Neural cell (in vitro differentiated cells): ENCODE measurements at regions not wholly inside any gene's neighbourhood (a gene's known extent, or its start where the extent isn't known, plus 50 kb on each side); places are given as distances from the start of the nearest gene placed in this dataset.

Experiments
- H2AFZ ChIP-seq: fragments of 200-600, 300-800 bp; sonication (generic), shearing (Covaris generic); 2 replicates; pipeline ENCODE4 v1.6.0; 2014; ENCODE audit warnings: low read depth, mild to moderate bottlenecking, antibody characterized with exemption, low read length, moderate library complexity
- H3F3A ChIP-seq: fragments of 200-600 bp; shearing (Covaris generic); 2 replicates; pipeline ENCODE4 v1.6.1; 2016; ENCODE audit warnings: mild to moderate bottlenecking, moderate library complexity, mixed read lengths, antibody characterized with exemption, low read length; ENCODE audit not compliant: insufficient read depth, poor library complexity, severe bottlenecking
- H3K27ac ChIP-seq: fragments of 200-600, 300-800 bp; sonication (generic), shearing (Covaris generic); 2 replicates; pipeline ENCODE4 v1.5.1; 2014; ENCODE audit warnings: mild to moderate bottlenecking, low read length, moderate library complexity
- H3K27me3 ChIP-seq: fragments of 300-800, 200-600 bp; sonication (generic), shearing (Covaris generic); 2 replicates; pipeline ENCODE4 v1.6.0; 2014; ENCODE audit warnings: mild to moderate bottlenecking, low read depth, low read length, moderate library complexity; ENCODE audit not compliant: insufficient read depth
- H3K36me3 ChIP-seq: fragments of 300-800, 200-600 bp; sonication (generic), shearing (Covaris generic); 2 replicates; pipeline ENCODE4 v1.5.1; 2014; ENCODE audit warnings: mild to moderate bottlenecking, antibody characterized with exemption, low read length, moderate library complexity; ENCODE audit not compliant: insufficient read depth
- H3K4me2 ChIP-seq: fragments of 300-800, 200-600 bp; sonication (generic), shearing (Covaris generic); 2 replicates; pipeline ENCODE4 v1.6.0; 2014; ENCODE audit warnings: mild to moderate bottlenecking, low read length
- H3K4me3 ChIP-seq: fragments of 300-800, 200-600 bp; sonication (generic), shearing (Covaris generic); 2 replicates; pipeline ENCODE4 v1.5.1; 2014; ENCODE audit warnings: mild to moderate bottlenecking, low read length, moderate library complexity
- H3K79me2 ChIP-seq: fragments of 200-600 bp; shearing (Covaris generic); replicated peaks from 2 replicates; pipeline ENCODE4 v1.6.0; 2014; ENCODE audit warnings: mild to moderate bottlenecking, low read length, moderate library complexity; ENCODE audit not compliant: insufficient read depth
- H3K9ac ChIP-seq: fragments of 300-800, 200-600 bp; sonication (generic), shearing (Covaris generic); 2 replicates; pipeline ENCODE4 v1.6.1; 2016; ENCODE audit warnings: mild to moderate bottlenecking, low read length, mixed read lengths
- H3K9me2 ChIP-seq: fragments of 200-600 bp; shearing (Covaris generic); 2 replicates; pipeline ENCODE4 v1.6.1; 2016; ENCODE audit warnings: mild to moderate bottlenecking, low read length, mixed read lengths; ENCODE audit not compliant: insufficient read depth
- H3K9me3 ChIP-seq: fragments of 200-600, 300-800 bp; sonication (generic), shearing (Covaris generic); 2 replicates; pipeline ENCODE4 v1.6.1; 2016; ENCODE audit warnings: mild to moderate bottlenecking, mixed run types, low read length, moderate library complexity, mixed read lengths
- H4K20me1 ChIP-seq: fragments of 200-600 bp; shearing (Covaris generic); 2 replicates; pipeline ENCODE4 v1.6.1; 2016; ENCODE audit warnings: mild to moderate bottlenecking, mixed run types; ENCODE audit not compliant: insufficient read depth
- CTCF ChIP-seq: fragments of 450-650 bp; IDR thresholded peaks from 2 replicates; pipeline ENCODE4 v1.5.1; 2014; ENCODE audit warnings: antibody characterized with exemption, mild to moderate bottlenecking, moderate library complexity; ENCODE audit not compliant: poor library complexity, severe bottlenecking
- EP300 ChIP-seq: fragments of 450-650 bp; conservative IDR thresholded peaks from 2 replicates; pipeline ENCODE4 v1.6.1; 2014; ENCODE audit warnings: antibody characterized with exemption, mild to moderate bottlenecking, moderate library complexity; ENCODE audit not compliant: poor library complexity, severe bottlenecking
- EZH2 ChIP-seq: fragments of 200-600, 300-800 bp; shearing (Covaris generic), sonication (generic); IDR thresholded peaks from 2 replicates; pipeline ENCODE4 v1.6.1; 2014; ENCODE audit warnings: antibody characterized with exemption, low read length, borderline replicate concordance, mild to moderate bottlenecking; ENCODE audit not compliant: insufficient read depth, poor library complexity, severe bottlenecking
- MXI1 ChIP-seq: fragments of 450-650 bp; conservative IDR thresholded peaks from 2 replicates; pipeline ENCODE4 v1.6.1; 2014; ENCODE audit warnings: antibody characterized with exemption, mild to moderate bottlenecking; ENCODE audit not compliant: poor library complexity, severe bottlenecking
- POLR2AphosphoS5 ChIP-seq: IDR thresholded peaks from 2 replicates; pipeline ENCODE4 v1.6.1; 2012
- RAD21 ChIP-seq: fragments of 450-650 bp; conservative IDR thresholded peaks from 2 replicates; pipeline ENCODE4 v1.6.1; 2014; ENCODE audit warnings: antibody characterized with exemption, mild to moderate bottlenecking, moderate library complexity
- REST ChIP-seq: IDR thresholded peaks from 2 replicates; pipeline ENCODE4 v1.6.1; 2012; ENCODE audit warnings: borderline replicate concordance
- SMC3 ChIP-seq: fragments of 450-650 bp; conservative IDR thresholded peaks from 2 replicates; pipeline ENCODE4 v1.6.1; 2014; ENCODE audit warnings: antibody characterized with exemption, mild to moderate bottlenecking, moderate library complexity; ENCODE audit not compliant: poor library complexity
- TAF1 ChIP-seq: IDR thresholded peaks from 2 replicates; pipeline ENCODE4 v1.6.1; 2012; ENCODE audit warnings: low read depth

GRCh38 chr18:37948471-37948870, 382.9 kb upstream of the CELF4 start:
- Histone ChIP-seq H3K9me3 (no peaks in the 10 kb centered on the region), H2AFZ (no peak overlapping the region), H3K79me2 (no peaks in the 10 kb centered on the region), H3F3A (no peaks in the 10 kb centered on the region), H4K20me1 (no peaks in the 10 kb centered on the region), H3K27me3 (no peaks in the 10 kb centered on the region), H3K4me2 (no peak overlapping the region), H3K9ac (no peak overlapping the region), H3K36me3 (no peaks in the 10 kb centered on the region), H3K9me2 (no peaks in the 10 kb centered on the region), H3K4me3 (no peak overlapping the region), H3K27ac (no peak overlapping the region)
- no peak for TF ChIP-seq EP300
- no peak for TF ChIP-seq SMC3
- TF ChIP-seq CTCF, result no peak

GRCh38 chr18:37946324-37946723, 380.7 kb upstream of the CELF4 start:
- no peaks in the 10 kb centered on the region for H3K9me3 ChIP-seq
- H3K27me3 ChIP-seq, result no peaks in the 10 kb centered on the region
- H3K9ac ChIP-seq, result no peak overlapping the region
- no peak overlapping the region for H2AFZ ChIP-seq
- H3K36me3 ChIP-seq, result no peaks in the 10 kb centered on the region
- H3F3A ChIP-seq, result no peaks in the 10 kb centered on the region
- no peak for TF ChIP-seq EZH2
- no peak for TF ChIP-seq RAD21
- TF ChIP-seq REST, result peak; percentile 93
- TF ChIP-seq EP300, result peak; percentile 77
- no peak for TF ChIP-seq TAF1
- no peak for TF ChIP-seq CTCF
- no peak for TF ChIP-seq MXI1
- no peak for TF ChIP-seq POLR2AphosphoS5
- TF ChIP-seq SMC3, result no peak
- H4K20me1 ChIP-seq, result no peaks in the 10 kb centered on the region
- H3K4me2 ChIP-seq, result no peak overlapping the region
- no peak overlapping the region for H3K27ac ChIP-seq
- no peaks in the 10 kb centered on the region for H3K79me2 ChIP-seq
- H3K4me3 ChIP-seq, result peak overlapping the region; percentile 6
- H3K9me2 ChIP-seq, result no peaks in the 10 kb centered on the region
